GM12892 (cell line): ENCODE measurements at regions not wholly inside any gene's neighbourhood (a gene's known extent, or its start where the extent isn't known, plus 50 kb on each side); places are given as distances from the start of the nearest gene placed in this dataset.

Source experiments
- POLR2A ChIP-seq: IDR thresholded peaks from 2 replicates; pipeline ENCODE4 v1.6.1; 2011; ENCODE audit warnings: low read depth, low read length, control low read depth
- POLR2AphosphoS5 ChIP-seq: IDR thresholded peaks from 2 replicates; pipeline ENCODE4 v1.6.1; 2011; ENCODE audit warnings: low read depth, low read length, control low read depth

DNA sequence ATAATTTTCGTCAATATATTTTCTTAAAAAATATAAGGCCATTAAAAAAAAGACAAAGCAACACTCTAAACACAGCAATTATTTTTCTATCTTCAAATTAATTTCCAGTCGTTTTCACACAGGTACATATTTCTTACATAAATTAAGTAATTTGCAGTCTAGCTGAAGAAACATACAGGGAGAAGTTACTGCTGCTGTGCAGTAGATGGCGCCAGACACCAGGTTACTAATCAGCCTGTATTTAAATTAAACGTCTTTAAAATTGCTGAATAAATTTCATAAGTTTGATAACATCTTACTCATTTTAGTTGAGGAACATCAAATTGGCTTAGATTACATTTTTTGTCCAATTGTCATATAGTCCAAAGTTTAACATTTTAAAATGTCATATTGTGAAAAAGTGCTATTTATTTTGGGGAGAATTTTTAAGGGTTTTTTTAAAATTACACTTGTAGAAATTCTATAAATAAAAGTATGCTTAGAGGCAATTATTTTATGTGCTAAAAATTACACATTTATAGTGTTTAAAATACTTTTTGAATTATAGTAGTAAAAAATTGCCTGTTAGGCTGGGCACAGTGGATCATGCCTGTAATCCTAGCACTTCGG is 88.4 kb downstream of the PMAIP1 start:
- no peak for TF ChIP-seq POLR2A
- no peak for TF ChIP-seq POLR2AphosphoS5
